COLO668 (cell line): ENCODE measurements at regions not wholly inside any gene's neighbourhood (a gene's known extent, or its start where the extent isn't known, plus 50 kb on each side); places are given as distances from the start of the nearest gene placed in this dataset.

Source experiments
- DNase-seq: peaks from one replicate; lab custom pipeline; 2025; ENCODE audit not compliant: unreplicated experiment; lab: John Stamatoyannopoulos, UW

DNA sequence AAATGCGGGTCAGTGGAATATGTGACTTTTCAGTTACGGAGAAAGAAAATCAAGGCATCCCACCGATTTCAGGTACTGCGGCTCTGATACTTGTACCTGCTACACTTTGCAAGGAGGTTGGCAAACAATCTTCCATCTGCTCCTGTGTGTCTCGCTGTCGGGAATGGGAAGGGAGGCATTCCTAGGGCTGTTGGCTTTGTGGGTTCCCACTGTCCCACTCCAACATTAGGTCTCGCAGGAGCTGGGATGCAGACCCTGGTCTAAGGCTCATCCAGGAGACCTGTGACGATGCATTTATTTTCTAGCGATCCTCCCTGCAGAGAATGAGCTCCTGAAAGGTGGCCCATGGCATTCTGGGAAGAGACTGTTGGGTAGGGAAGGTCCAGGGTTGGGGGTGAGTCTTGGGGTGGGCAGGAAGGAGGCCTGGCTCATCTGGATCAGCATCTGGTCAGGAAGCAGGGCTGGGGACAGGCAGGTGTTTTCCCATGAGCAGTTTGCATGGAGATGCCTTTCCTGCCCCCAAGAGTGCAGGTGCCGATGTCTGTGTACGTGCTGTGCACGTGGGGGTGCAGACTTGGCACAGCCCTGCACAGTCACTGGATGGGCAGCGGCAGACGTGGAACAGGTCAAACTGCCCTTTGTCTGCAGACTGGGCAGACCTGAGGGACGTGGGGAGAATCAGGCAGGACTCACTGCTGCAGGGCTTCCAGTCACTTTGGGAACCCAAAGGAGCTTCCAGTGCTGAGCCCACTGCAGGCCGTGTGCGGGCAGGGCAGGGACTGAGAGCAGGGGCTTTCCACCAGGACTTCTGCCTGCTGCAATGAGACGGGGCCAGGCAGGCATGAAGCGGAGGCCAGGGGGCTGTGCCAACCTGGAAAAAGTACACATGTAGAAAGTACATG lies 152.4 kb downstream of the TEX29 start:
- peak; percentile 38 for DNase-seq

DNA sequence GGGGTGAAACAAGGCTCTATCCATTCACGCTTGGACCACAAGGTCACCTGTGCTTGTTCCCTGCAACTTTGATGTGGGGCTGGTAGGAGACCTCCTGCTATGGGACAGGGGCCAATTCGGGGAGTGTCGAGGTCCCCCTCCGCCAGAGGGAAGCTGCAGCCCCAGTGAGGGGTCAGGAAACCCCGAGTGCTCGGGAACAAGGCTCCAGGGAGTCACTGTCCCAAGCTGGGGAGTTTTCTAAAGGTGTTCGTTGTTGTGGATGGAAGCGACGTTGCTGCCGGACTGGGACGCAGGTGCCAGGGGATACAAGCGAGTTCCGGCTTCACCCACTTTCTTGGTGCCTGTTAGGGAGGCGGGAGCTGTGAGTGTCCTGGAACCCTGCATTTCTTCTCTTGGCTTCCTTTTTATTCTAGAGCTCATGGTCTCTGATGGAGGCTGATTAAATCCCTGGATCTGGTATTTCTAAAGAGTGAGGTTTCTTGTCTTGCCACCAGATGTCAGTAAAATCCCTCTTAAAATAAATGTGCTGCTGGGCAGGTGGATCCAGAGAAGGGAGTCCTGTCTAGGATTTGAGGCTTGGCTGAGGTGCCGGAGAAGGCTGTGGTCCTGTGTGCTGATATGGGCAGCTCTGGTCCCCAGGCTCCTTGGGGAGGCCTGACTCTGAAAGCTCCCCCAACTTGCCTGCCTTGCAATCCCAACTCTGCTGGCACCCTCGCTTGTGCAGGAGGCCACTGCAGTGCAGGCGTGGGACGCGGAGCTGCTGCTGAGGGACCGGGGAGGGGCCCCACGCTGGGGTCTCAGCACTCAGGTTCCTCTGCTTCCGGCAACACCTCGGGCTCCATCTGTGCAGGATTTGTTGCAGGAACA lies 153.9 kb downstream of the TEX29 start:
- DNase-seq = peak; percentile 71

DNA sequence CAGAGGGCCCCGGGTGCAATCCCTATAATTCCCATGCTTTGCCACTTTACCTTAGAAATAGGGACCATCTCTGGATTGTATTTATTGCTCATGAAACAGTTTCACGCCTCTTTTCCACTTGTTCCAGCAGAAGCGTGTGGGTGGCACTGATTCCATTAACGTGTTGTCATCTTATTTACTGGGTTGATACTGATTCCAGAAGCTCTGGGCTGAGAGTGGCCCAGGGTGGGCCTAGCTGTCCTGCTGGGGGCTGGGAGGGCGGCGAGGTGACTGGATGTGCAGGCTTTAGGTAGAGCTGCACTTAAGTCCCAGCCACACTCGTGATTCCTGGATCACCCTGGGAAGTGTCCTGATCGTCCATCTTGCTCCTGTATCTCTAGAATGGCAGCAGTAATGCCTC lies 155.0 kb downstream of the TEX29 start:
- no peak for DNase-seq

DNA sequence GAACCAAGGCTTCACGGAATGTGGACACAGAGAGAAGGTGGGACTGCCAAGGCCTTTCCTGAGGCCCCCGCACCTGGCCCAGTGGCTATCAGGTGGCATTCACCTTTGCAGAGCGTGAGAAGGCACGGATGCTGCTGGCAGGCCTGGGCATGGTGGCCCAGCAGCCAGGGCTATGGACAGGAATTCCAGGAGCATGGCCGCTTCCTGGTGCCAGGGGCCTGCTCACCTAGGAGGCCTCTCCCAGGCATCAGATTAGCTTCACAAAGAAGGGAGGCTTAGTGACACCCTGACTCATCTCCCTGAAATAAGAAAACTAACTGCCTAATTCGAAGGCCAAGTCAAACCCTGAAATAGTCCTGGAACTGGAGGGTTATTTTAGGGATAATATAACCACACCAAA lies 155.8 kb downstream of the TEX29 start:
- no peak for DNase-seq

DNA sequence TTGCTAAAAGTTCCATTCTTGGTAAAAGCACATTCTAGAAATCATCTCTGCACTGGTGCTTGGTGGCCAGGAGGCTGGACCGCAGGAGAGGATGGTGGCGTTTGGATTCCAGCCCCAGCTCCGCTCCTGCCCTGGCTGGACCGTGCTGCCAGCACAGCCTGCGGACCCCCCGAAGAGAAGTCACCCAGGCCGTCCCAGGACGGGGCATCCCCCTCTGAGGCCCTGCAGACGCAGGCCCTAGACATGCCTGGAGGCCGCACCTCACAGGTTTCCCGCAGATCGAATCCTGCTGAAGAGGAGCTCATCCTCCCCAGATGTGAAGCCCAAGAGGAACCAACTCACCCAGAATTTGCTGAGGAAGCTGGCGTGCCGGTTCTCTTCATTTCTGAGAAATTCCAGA lies 159.0 kb downstream of the TEX29 start:
- DNase-seq = no peak

DNA sequence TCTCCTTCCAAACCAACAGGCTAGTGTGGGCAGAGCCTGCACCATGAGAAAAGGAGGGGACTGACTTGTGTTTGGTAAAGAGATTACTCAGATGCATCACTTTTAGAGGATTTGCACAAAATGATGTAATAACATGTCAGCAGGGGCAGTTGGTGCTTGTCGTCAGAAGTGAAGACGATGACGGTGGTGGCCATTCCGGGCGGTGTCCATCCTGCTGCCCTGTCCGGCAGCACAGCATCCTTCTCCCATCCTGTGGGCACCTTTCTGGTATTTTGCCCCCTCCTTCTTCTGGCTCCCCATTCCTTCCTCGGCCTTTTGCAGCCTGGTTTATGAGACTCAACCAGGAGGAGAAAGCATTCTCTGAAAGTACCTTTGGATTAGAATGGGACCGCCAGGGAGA lies 160.1 kb downstream of the TEX29 start:
- no peak for DNase-seq

DNA sequence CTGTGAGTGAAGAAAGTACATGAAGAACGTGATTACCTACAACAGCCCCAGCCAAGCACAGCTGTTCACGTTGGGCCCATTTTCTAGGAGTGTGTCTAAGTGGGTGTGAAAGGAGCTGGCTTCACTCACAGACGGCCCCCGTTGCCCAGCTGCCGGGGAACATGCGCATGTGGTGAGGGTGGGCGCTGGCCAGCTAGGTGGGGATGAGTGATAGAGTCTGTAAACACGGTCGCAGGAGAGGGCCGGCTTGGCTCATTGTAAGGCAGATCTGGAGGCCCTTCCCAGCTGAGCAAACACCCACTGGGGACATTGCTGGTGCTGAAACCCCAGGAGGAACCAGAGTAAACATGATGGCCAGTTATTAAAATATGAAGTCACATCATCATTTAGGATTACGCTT lies 160.5 kb downstream of the TEX29 start:
- DNase-seq = peak; percentile 98

DNA sequence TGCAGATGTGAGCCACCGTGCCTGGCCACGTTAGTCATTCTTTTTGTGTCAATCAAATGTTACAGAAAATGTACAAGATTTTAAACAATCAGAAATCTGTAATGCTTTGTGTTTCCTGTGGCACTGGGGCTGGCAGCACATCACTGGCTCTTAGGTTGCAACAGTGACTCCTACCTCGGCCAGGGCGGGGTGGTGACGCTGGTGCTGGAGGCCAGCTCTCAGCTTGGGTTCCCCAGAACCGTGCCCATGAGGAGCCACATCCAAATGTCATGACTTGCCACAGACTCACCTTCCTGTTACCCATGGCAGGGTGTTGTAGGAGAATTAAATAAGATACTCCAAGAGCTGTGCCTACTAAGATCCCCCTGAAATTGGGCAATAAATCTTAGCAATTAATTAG lies 161.7 kb downstream of the TEX29 start:
- DNase-seq = no peak

DNA sequence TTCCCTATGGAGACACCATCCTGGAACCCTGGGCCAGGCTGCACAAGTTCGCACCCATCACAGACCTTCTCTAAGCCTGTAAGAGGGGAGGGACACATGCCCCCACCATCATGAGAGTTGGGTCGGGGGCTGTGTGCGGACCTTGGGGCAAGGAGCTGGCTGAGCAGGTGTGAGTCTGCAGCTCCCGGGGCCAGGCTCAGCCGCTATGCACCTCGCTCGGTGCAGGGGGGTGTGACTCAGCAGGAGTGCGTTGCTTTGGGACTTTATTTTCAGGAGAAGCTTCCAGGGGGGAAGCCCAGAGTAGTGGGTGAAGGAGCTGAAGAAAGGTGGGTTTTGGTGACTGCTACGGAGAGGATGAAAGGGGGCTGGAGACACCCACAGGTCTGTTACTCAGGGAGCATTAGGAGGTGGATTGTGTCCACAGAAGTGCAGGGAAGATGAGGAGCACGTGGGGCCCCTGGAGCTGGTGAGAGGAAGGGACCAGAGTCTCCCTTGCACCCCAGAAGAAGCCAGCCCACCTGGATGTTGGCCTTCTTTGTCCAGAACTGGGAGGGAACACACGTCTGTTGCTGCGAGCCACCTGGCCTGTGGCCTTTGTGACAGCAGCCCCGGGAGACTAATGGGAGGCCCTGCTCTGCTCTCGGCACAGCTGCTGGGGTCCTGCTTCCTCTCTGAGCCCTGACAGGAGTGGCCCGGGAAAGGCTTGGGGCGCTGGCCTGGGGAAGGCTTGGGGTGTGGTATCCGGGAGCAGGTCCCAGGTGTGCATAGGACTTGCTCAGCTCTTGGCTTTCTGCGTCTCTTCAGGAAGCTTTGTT lies 162.6 kb downstream of the TEX29 start:
- no peak for DNase-seq

DNA sequence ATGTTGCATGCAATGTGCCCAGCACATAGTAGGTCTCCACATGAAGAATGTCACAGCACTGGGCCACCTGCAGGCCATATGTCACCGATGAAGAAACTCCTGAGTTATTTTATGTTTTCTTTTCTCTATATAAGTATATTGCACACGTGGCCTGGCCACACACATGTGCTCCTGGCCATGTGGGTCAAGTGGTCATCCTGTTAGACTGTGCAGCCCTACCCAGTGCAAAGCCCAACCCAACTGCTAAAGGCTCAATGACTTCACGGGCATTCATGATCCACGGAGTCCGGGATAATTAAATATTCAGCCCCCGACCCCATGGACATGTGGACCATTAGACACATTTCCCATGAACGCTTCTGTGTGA lies 163.2 kb downstream of the TEX29 start:
- DNase-seq = no peak

DNA sequence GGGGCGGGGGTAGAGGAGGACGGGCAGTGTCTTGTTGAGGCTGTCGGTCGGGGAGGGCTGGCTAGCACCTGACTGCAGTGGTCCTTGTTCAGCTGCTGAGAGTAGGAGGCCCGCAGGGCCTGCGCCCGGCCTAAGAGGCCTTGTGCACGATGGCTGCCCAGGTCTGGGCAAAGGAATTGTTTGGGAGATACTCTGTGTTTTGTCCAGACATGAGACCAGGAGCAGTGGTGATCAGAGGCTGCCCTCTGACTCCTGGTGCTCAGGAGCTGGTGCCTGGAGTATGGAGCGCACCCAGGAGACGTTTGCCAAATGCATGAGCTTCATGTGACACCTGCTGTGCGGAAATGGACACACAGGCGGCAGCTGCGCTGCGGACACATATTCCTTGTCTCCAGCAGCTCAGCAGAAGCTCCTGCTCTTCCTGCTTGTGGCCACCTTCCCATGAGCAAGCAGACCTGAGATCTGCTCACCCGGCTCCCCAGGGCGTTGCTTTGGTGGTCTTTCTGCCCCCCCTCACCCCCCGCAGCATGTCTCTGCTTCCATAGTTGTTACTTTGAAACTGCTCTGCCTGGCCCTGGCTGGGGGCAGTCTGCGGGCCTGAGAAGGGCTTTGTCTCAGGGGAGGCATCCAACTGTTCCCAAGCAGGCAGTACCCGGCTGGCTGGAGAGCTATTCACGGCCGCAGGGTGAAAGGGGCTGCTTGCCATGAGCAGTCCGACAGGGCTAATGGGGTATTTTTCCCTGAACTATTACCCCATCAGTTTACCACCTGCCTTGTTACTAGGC lies 163.9 kb downstream of the TEX29 start:
- peak; percentile 89 for DNase-seq

DNA sequence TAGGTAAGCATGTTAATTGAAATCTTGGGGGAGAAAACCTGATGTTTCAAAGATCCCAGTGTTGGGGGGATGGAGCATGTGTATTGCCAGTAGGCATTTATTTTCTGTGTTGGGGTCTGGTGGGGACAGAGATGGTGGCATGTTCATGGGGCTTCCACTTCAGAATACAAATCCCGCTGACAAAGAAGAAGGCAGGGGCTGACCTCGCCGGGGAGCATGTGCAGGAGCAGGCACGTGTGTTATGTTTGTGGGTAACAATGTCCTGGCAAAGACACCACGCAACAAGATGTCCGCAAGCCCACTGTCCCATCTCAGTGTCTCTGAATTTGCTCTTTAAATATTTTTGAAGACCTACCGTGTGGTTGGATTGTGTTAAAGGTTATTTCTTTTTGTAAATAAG lies 164.5 kb downstream of the TEX29 start:
- no peak for DNase-seq

DNA sequence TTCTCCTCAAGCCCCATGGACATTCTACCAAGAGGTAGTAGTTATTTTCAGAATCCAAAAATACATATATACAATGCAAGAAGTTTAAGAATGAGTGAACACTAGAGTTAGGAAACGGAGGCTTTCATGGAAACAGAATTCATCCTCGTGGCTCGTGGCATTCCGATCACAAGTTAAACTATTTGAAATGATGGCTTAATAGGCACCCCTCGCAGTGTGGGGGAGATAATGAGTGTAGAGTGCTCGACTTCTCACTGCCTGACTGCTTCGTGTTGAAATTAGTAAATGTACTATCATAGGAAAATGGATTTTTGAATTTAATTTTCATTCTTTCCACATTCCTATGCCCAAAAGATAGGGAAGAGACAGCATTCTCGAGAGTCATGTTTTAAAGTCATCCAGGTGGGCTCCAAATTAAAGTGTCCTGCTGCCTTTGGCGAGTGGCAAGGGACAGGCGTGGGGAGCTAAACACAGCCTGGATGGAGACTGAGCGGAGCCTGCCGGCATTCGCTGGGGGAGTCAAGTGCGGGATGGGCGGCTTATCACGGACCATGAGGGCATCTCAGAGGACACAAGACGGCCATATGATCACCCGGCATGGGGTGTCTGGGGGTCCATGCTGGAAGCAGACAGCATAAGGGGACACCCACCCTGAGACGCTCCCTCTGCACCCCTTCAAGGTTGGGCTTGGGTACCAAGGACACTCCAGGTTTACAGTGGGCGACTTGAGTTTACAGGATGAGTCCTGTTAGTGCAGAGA lies 165.2 kb downstream of the TEX29 start:
- no peak for DNase-seq

DNA sequence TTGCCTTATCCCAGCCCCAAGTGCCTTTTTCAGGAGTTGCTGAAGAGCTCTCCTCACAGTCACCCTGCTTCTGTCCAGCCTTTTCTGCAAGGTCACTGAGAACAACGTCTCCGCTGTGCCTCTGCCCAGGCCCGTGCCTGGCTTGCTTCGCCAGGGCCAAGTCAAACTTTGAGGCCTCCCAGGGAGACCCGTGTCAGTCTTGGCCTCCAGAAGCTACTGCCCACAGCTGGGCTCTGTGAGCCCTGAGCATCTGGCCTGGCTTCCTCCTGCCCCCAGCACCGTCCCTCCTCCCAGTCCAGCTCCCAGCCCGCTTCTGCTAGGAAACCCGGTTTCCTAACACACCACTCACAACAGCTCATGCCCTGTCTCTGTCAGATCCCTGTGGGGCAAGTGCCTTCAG lies 165.9 kb downstream of the TEX29 start:
- DNase-seq = no peak

DNA sequence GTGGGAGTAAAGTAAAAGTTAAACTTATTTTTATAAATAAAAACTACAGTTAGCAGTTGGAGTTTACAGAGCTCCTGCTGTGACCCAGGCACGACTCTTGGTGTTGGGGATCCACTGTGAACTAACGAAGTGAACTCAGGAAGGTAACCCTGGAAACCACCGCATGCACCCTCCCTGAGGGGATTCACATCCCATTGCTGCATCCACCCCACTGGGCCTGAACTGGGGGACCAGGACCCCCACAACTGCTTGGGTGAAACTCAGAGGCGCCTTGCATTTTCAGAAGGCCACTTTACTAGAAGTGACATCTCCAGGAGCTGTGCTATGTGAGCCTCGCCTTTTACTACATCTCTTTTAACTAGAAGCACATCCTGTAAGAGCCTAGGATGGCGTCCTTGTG lies 166.4 kb downstream of the TEX29 start:
- DNase-seq = no peak

DNA sequence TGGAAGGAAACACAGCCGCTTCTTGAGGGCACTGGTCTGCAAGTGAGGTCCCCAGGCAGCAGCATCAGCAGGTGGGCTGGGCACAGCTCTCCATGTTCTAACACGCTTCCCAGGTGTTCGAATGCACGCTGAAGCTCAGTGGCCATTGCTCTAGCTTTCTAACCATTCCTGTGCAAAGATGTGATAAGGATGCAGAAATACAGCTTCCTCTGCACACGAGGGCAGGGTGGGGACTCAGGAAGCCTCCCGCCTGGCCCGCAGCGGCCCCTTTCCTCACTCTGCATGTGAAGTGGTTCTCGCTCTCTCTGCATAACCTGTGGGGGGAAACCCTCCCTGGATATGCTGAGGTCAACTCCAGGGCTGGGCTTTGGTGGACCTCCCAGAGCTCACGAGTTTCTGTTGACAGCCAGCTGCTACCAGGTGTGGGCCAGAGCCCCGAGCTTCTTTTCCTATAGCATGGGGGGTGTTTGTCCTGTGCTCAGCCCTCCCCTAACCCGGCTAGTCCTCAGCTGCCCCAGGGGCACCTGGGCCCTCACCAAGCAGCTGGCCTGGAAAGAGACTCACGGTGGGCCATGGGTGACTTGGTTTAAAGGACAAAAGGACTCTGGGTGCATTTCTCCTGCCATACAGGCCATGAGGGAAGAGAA lies 168.2 kb downstream of the TEX29 start:
- DNase-seq = no peak

DNA sequence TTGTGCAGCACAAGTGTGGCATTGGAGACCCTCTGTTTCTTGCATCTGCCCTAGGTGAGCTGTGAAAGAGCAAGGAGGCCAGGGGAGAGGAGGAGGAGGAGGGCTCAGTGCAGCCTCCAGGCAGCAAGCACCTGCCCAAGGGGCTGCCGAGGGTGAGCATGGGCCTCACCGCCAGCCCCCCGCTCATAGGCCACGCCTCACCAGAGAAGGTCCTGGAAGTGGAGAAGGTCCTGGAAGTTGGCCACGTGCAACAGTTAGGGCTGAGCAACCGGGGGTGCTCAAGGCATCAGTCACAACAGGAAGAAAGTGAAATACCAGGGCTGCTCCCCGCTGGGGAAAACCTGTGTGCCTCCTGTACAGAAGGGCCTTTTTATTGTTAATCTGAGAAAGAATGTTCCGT lies 168.9 kb downstream of the TEX29 start:
- no peak for DNase-seq

DNA sequence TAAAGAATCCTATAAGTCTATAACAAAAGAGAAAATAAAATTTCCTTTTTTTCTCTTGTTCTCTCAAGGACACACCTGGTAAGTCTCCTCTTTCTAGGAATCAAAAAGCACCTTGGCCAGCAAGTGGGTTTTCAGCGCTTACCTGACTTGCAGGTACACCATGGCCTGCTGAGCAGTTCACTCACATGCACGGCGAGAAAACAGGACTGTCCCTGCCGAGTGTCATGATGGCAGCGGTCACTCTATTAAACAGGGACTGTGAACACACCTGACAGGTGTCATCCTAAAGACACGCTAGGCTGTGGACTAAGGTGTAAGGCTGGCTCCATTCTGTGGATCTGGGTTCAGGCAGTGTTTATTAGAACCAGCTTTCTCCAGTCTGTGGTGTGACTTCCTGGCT lies 170.2 kb downstream of the TEX29 start:
- no peak for DNase-seq

DNA sequence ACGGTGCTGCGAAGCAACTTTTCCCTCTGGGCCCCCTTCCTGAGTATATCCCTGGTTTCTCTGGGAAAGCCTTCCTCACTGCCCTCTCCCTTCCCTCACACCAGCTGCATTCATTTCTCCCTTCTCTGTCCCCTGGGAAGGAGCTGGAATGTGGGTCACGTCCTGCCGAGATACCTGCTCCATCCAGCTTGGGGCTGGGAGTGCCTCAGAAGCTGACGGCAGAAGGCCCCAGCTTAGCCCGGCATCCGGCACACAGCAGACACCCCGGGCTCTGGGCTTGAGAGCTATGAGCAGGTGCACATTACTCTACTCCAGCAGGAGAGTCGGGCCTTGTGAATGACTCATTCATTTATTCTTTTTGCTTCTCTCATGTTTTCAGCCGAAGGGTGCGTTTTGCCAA lies 170.6 kb downstream of the TEX29 start:
- DNase-seq = peak; percentile 43
